ENCODE measurements at regions not wholly inside any gene's neighbourhood (a gene's known extent, or its start where the extent isn't known, plus 50 kb on each side); places are given as distances from the start of the nearest gene placed in this dataset.

DNA sequence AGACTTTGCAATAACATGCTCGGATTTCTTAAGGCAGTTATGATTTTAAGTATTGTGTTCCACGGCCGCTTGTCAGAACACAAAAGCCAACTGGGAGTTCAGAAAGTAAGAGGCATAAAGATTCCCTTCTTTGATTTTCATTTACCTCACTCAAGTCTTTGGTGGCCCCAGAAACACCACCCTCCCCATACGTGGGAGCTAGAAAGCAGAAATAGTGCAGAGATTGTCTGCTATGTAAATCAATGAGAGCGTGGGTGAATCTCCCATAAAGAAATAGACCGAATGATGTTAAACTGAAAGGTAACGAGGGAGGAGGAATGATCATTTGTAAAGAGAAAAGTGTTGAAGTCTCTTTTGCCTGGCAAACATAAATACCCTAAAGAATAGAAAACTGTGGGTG is 322.1 kb upstream of the ETAA1 start:
- no peaks in the 10 kb centered on the region for H3K4me1 Mint-ChIP-seq

DNA sequence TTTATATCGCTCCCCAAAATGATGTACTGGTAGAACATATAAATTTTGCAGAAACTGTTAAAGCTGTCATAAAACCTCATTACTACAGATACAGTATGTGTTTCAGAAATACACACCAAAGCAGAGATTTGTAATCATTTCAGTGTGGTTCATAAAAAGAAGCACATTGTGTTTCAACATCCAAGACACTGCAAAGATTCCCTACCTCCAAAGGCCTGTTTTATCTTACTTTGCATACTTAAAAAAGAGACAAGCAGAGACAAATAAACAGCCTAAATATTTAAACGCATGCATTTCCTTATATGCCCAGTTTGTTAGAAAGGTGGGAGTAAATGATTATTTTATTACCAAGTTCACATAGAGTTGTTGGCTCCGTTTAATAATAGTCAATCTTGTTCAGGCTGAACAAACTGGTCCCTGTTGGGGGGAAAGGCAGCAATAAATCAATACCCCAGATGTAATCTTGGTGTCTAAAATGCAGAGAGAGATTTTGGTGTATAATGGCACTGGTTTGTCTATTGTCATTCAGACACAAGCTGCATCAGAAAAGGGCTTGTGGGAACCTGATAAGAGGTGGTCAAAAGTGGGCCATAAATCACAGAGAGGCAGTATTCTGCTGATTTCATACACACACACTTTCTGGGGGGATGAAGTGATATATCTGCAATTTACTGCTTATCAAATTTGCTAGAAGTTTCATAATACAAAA is 321.4 kb upstream of the ETAA1 start:
- POLR2A ChIA-PET: no interaction called here
- intact Hi-C loops (cut with micrococcal nuclease): no loop called here
- Mint-ChIP-seq H3K36me3 (ENCODE audit: low read depth) (no peaks in the 10 kb centered on the region), H3K4me1 (no peaks in the 10 kb centered on the region), H3K27ac (no peak overlapping the region), H3K4me3 (no peak overlapping the region), H3K9me3 (peaks cover under 1% of the 10 kb centered on the region), H3K27me3 (no peaks in the 10 kb centered on the region)
- TF ChIP-seq, protein P1, sequence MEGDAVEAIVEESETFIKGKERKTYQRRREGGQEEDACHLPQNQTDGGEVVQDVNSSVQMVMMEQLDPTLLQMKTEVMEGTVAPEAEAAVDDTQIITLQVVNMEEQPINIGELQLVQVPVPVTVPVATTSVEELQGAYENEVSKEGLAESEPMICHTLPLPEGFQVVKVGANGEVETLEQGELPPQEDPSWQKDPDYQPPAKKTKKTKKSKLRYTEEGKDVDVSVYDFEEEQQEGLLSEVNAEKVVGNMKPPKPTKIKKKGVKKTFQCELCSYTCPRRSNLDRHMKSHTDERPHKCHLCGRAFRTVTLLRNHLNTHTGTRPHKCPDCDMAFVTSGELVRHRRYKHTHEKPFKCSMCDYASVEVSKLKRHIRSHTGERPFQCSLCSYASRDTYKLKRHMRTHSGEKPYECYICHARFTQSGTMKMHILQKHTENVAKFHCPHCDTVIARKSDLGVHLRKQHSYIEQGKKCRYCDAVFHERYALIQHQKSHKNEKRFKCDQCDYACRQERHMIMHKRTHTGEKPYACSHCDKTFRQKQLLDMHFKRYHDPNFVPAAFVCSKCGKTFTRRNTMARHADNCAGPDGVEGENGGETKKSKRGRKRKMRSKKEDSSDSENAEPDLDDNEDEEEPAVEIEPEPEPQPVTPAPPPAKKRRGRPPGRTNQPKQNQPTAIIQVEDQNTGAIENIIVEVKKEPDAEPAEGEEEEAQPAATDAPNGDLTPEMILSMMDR (IDR thresholded peaks at IDR 0.05): no peak
- CTCF ChIA-PET: no interaction called here
- DNase-seq (no peak), ATAC-seq (ENCODE audit: low read depth) (no peak)

More for the DNA sequence above, 322.1 kb upstream of the ETAA1 start:
- ChIA-PET CTCF (no interaction called here), POLR2A (no interaction called here)
- Mint-ChIP-seq H3K4me3 (no peak overlapping the region), H3K27me3 (no peaks in the 10 kb centered on the region), H3K27ac (no peak overlapping the region), H3K36me3 (ENCODE audit: low read depth) (no peaks in the 10 kb centered on the region), H3K9me3 (no peaks in the 10 kb centered on the region)
- no peak for ATAC-seq (ENCODE audit: low read depth)
- TF ChIP-seq, protein P1 (IDR thresholded peaks at IDR 0.05): no peak
- intact Hi-C loops (cut with micrococcal nuclease): no loop called here
- no peak for DNase-seq

DNA sequence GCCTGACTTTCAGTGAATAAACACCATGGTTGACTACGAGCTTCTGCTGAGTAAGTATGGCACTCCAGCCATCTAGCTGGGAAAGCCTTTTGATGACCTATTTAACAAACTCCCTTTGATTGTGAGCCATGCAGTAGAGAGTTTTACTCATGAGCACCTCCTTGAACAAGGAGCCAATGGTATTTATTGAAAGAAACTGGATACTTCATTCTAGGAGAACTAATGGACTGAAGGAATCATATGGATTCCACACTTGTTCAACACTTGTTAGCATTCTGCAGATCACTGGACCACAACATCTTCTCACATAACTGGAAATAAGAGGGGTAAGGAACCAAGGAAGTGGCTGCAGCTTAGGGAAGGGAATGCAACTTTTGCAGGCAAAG is 320.9 kb upstream of the ETAA1 start:
- CTCF ChIA-PET: no interaction called here
- ATAC-seq (ENCODE audit: low read depth): no peak
- POLR2A ChIA-PET: no interaction called here
- Mint-ChIP-seq H3K36me3 (ENCODE audit: low read depth) (no peaks in the 10 kb centered on the region), H3K9me3 (peaks cover 3% of the 10 kb centered on the region), H3K4me3 (no peak overlapping the region), H3K27me3 (no peaks in the 10 kb centered on the region), H3K27ac (no peak overlapping the region), H3K4me1 (no peaks in the 10 kb centered on the region)
- intact Hi-C loops (cut with micrococcal nuclease): no loop called here
- no peak for DNase-seq
- TF ChIP-seq, protein P1 (IDR thresholded peaks at IDR 0.05): no peak

DNA sequence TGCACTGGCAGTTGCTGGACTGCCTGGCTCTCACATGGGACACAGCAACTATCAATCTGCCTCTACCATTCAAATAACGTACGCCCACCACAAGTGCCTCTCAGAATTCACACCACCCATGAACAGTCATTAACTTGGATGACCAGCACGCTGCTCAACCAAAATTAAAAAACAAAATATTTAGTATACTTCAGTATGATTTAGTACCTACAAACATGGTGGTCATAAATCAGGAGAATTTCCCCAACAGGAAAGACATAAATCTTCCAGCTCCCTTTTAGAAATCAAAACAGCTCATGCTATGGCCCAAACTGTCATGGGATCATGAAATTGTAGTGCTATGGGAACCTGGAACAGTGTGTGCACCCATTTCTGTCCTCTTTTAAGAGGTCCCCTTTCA is 317.4 kb upstream of the ETAA1 start:
- H3K36me3 Mint-ChIP-seq (ENCODE audit: low read depth): no peaks in the 10 kb centered on the region
- POLR2A ChIA-PET: no interaction called here

DNA sequence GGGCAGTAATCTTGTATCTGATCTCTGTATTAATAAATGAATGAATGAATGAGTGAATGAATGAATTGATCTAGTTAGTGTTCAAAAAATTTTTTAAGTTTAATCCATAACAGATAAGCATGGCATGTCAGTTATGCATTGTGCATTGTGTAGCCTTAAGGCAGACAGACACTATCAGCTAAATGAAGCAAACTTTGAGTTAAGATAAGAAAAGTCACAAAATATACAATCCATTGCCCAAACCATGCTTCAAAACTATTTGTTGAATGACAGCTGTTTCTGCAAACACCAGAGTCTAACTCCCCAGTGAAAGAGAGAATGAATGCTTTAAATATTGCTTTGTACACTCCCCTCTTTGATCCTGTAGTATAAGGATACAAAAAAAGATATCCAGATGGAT is 314.3 kb upstream of the ETAA1 start:
- no peaks in the 10 kb centered on the region for H3K36me3 Mint-ChIP-seq (ENCODE audit: low read depth)
- ATAC-seq (ENCODE audit: low read depth): no peak
- no peak for DNase-seq

More for the DNA sequence above, 317.4 kb upstream of the ETAA1 start:
- TF ChIP-seq, protein P1 (IDR thresholded peaks at IDR 0.05): no peak
- DNase-seq (no peak), ATAC-seq (ENCODE audit: low read depth) (no peak)
- Mint-ChIP-seq H3K27ac (no peak overlapping the region), H3K4me1 (no peaks in the 10 kb centered on the region), H3K4me3 (no peak overlapping the region), H3K27me3 (no peaks in the 10 kb centered on the region), H3K9me3 (peaks cover 3% of the 10 kb centered on the region)
- intact Hi-C loops (cut with micrococcal nuclease): no loop called here
- CTCF ChIA-PET: no interaction called here

More for the DNA sequence above, 314.3 kb upstream of the ETAA1 start:
- no peak overlapping the region for H3K27ac Mint-ChIP-seq
- TF ChIP-seq, protein P1 (IDR thresholded peaks at IDR 0.05): no peak
- POLR2A ChIA-PET: no interaction called here
- peaks cover 3% of the 10 kb centered on the region for H3K9me3 Mint-ChIP-seq
- H3K4me3 Mint-ChIP-seq: no peak overlapping the region
- H3K4me1 Mint-ChIP-seq: no peaks in the 10 kb centered on the region
- CTCF ChIA-PET: no interaction called here
- no peaks in the 10 kb centered on the region for H3K27me3 Mint-ChIP-seq
- intact Hi-C loops (cut with micrococcal nuclease): no loop called here

All from activated B cell treated with CpG ODN at 0.5 μM for 24 hours (primary cell).